ENCODE measurements at regions not wholly inside any gene's neighbourhood (a gene's known extent, or its start where the extent isn't known, plus 50 kb on each side); places are given as distances from the start of the nearest gene placed in this dataset.

DNA sequence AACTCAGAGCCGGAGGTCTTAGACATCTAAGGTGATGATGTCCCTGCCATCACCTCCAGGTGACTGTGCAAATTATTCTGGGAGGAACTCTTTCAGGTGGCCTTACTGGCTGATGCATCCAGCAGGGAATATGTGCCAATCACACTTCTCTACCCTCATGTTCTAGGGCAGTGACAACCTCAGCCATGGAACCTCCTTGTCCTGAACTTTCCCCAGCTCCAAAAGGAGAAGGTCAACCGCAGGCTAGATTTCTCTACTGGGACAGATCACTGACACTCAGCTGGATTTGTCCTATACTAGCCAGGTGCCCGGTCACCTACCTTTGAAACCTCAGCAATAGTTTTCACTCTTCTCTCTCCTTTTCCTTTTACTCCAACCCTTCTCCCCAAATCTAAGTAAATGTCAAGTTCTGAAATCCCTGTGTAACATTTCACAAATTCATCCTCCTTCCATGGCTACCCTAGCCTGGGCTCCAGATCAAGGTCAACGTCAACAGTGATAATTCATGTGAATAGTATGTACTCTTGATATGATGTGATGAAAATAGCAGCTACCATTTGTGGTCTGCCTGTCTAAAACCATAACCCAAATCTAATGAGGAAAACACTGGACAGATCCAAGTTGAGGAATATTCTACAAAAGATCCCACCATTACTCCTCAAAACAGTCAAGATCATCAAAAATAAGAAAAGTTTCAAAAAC lies 115.0 kb upstream of the EGLN3 start:
- DNase-seq (ENCODE audit: insufficient read length, low spot score) = no peak
- FAIRE-seq = no peak
- no peak for TF ChIP-seq POLR2A (IDR thresholded peaks at IDR 0.05; ENCODE audit: low read depth, low read length)

DNA sequence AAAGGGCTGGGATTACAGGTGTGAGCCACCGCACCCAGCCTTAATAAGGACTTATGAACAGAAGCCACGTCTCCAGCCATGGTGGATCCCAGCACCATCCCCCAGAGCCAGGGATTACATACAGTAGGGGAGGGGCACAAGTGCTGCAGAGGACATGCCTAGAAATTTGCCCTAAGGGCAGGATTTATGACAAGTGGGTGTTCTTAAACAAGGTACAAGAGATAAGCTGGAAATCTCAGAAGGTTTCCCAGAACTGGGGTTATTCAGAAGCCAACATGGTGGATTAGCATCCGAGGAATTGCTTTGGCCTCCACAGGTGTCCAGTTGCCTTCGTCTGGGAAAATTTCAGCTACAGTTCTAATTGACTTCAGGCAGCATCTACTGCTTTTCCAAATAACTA lies 114.4 kb upstream of the EGLN3 start:
- no peak for TF ChIP-seq POLR2A (IDR thresholded peaks at IDR 0.05; ENCODE audit: low read depth, low read length)
- FAIRE-seq (no peak), DNase-seq (ENCODE audit: insufficient read length, low spot score) (no peak)

DNA sequence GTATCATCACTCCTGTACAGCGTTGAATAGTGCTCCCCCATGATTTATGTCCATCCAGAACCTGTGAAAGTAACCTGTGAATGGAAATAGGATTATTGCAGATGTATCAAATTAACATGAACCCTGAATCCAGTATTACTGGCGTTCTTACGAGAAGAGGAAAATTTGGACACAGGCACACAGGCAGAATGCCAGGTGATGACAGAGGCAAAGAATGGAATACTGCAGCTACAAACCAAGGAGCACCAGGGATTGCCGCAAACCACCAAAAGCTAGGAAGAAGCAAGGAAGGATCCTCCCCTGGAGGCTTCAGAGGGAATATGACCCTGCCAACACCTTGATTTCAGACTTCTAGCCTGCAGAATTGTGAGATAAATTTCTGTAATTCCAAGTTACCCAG lies 113.5 kb upstream of the EGLN3 start:
- no peak for TF ChIP-seq POLR2A (IDR thresholded peaks at IDR 0.05; ENCODE audit: low read depth, low read length)
- FAIRE-seq = no peak
- no peak for DNase-seq (ENCODE audit: insufficient read length, low spot score)

DNA sequence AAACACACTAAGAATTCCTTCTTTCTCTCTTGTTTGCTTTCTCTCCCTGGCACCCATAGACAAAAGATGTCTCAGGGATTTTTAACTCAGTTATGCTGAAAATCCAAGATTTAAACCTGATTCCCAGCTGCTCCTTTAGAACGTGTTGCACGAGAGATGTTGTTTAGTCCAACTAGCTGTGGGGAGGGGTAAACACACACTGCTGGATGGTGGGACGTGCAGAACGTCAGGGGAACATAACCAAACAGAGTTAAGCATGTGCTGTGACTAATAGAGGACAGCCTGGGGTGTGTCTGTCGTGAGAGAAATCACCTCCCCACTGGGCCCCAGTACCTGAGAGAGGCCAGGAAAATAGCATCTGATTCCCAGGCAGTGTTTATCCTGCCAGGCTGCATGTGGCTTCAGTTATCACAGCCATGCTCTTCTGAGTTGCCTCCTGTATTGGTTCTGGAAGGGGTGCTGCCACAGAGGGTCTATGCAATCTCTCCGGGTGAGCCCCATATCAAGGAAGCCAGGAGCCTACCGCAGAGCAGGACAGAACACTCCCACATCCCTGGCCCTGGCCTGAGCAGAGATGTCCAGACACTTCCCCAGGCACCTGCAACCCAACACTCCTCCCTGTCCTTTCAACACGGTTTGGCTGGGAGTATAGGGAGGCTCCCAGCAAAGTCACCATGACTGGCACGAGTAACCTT lies 112.7 kb upstream of the EGLN3 start:
- no peak for DNase-seq (ENCODE audit: insufficient read length, low spot score)
- no peak for FAIRE-seq
- TF ChIP-seq POLR2A (IDR thresholded peaks at IDR 0.05; ENCODE audit: low read depth, low read length) = no peak

DNA sequence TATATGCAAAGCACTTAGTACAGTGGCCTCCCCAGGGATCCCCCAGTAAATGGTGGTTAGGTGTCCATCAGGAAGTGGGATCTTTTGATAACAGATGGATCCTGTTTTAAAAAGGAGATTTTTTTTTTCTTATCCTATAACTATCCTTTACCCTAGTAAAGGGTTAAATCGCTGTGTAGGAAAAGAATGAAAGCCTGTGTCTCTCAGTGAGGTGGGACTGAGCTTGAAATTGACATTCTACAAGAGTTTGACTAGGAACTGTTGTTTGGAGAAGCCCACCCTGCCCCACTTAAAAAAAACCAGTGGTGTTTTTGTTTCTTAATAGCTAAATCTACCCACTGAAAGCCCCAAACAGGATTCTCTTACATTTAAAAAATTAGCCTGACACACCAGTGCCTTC lies 112.2 kb upstream of the EGLN3 start:
- no peak for TF ChIP-seq POLR2A (IDR thresholded peaks at IDR 0.05; ENCODE audit: low read depth, low read length)
- FAIRE-seq = no peak
- no peak for DNase-seq (ENCODE audit: insufficient read length, low spot score)

DNA sequence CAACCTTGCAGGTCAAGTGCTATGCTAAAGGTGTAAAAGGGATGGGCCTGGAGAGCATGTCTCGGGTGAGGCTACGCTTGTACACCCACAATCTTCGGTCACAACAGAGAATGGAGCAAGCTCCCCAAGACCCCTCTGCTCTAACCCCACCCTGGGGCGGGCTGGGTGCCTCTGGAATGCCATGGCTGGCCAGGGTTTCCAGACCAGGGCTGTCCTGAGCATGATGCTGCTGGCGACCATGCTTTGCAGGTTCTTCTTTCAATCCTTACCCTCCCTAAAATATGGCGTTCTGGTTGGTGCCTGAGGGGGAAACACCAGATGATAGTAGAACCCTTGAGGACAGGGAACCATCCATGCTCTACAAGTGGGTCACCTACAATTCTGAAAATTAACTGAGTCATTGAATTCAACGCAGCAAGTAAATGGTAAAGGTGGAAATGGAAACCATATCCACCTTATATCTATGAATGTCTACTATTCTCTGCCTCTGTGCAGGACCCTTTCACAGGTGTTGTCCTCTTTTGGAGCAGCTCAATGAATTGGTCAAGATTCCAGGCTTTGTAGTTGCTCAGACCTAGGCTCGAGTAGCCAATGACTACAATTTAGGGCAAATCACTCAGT lies 111.6 kb upstream of the EGLN3 start:
- DNase-seq (ENCODE audit: insufficient read length, low spot score) (no peak), FAIRE-seq (no peak)
- TF ChIP-seq POLR2A (IDR thresholded peaks at IDR 0.05; ENCODE audit: low read depth, low read length) = no peak

DNA sequence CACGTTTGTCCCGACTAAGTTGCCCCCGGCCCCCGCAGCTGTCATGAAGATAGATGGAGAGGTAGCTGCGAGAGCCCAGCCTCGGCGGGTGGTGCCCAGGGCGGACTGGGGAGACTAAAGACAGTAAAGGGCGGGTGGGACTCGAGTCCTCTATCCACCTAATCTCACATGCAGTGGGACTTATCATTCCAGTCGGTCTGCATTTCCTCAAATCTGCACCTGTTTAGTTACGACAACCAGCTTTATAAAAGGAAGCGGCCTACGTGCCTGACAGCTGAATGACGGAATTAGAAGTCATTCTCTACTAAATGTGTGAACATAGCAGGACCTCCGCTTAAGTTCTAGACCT lies 109.8 kb upstream of the EGLN3 start:
- DNase-seq (ENCODE audit: insufficient read length, low spot score) (no peak), FAIRE-seq (no peak)
- no peak for TF ChIP-seq POLR2A (IDR thresholded peaks at IDR 0.05; ENCODE audit: low read depth, low read length)

DNA sequence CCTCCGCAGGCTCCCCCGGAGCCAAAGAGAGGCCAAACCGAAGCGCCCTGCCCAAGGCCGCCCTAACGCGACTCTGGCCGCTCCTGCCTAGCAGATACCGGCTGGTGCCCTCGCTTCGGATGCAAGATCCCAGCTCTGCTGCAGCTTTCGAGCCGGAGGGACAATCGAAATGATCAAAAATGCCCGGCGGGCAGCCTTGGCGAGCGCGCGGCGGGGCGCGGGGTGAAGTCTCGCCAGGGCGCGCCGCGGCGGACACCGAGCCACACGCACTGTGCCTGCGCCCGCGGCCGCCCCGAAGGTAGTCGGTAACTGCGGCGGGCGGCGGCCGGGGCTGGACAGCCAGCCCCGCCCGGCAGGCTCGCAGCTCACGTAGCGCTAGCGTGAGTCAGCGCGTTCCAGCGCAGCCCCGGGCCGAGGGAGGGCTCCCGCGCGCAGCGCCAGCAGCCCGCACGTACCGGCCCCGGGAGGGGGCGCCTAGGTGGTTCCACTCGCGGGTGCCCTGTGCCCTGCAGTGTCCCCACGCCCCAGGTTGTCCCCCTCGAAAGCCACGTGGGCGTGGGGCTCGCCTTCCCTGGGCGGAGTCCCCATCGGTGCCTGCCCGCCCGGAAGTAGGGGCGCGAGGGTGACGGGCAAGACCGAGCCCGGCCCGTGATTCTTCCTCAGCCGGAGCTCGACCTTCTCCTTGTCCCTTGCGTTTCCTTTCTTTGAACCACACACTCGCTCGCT lies 109.2 kb upstream of the EGLN3 start:
- FAIRE-seq (no peak), DNase-seq (ENCODE audit: insufficient read length, low spot score) (peak; percentile 77)
- no peak; the same call in 1 of the 2 replicates for TF ChIP-seq POLR2A (IDR thresholded peaks at IDR 0.05; ENCODE audit: low read depth, low read length)

DNA sequence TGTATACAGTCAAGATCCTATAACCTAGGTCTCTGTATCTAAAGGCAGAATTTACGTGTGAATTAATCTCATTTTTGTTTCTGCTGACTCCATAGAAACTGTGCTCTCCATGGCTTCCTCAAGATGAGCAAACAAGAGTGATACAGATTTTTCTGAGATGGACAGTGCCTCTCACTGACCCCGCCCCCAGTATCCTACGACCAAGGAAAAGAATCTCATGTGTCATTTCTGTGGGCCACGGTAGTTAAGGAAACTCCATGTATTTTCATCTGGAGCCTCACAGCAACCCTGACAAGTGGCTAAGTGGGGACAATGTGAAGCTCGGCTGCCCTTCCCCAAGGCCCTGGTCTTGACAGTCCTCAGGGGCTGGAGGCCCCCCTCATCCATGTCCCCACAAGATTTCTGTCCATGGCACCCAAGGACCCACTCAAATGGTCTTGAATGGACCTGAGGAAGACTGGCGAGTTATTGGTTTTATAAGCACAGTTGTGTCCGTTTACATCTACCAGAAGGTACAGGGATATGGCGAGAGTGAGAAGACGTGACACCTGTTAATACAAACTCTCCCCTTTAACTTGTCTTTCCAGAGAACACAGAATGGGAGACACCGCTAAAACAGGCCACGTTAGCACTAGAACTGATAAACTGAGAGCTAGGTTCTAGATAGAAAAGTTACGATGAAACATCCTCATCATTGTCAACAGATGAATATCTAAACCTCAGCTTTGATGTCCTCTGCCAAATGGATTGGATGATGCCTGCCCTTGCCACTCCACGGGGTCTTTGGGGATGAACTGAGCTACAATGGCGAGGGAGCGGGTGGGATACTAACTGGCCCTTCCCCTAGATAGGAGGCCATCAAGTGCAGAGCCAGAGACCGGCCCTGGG lies 108.4 kb upstream of the EGLN3 start:
- no peak for FAIRE-seq

DNA sequence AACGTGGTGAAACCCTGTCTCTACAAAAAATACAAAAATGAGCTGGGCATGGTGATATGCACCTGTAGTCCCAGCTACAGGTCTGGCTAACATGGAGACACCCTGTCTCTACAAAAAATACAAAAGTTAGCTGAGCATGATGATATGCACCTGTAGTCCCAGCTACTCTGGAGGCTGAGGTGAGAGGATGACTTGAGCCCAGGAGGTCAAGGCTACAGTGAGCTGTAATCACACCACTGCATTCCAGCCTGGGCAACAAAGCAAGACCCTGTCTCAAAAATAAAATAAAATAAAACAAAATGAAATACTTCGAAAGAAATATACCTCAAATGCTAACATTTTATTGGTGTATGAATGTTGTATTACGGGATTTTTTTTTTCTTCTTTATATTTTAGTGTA lies 107.6 kb upstream of the EGLN3 start:
- DNase-seq (ENCODE audit: insufficient read length, low spot score) = no peak
- TF ChIP-seq POLR2A (IDR thresholded peaks at IDR 0.05; ENCODE audit: low read depth, low read length) = no peak
- FAIRE-seq = no peak

More for the DNA sequence above, 108.4 kb upstream of the EGLN3 start:
- TF ChIP-seq POLR2A (IDR thresholded peaks at IDR 0.05; ENCODE audit: low read depth, low read length) = no peak
- DNase-seq (ENCODE audit: insufficient read length, low spot score) = no peak

DNA sequence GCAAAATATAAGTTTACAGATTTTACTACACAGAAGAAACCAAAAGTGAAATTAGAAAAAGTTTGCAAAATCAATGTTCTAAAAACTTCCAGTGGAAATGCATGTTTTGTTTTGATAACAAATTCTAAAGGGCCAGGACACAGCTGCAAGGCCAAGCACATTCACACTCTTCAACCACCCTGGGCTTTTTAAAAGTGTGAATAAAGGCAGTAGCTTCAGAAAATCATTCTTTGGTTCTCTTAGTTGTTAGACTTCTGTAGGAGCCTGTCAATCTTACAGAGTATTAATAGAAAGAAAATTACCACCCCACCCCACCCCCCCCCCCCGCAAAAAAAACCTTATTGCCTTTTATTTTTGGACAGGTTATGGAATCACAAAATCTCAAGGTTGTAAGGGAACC lies 105.2 kb upstream of the EGLN3 start:
- no peak for TF ChIP-seq POLR2A (IDR thresholded peaks at IDR 0.05; ENCODE audit: low read depth, low read length)

DNA sequence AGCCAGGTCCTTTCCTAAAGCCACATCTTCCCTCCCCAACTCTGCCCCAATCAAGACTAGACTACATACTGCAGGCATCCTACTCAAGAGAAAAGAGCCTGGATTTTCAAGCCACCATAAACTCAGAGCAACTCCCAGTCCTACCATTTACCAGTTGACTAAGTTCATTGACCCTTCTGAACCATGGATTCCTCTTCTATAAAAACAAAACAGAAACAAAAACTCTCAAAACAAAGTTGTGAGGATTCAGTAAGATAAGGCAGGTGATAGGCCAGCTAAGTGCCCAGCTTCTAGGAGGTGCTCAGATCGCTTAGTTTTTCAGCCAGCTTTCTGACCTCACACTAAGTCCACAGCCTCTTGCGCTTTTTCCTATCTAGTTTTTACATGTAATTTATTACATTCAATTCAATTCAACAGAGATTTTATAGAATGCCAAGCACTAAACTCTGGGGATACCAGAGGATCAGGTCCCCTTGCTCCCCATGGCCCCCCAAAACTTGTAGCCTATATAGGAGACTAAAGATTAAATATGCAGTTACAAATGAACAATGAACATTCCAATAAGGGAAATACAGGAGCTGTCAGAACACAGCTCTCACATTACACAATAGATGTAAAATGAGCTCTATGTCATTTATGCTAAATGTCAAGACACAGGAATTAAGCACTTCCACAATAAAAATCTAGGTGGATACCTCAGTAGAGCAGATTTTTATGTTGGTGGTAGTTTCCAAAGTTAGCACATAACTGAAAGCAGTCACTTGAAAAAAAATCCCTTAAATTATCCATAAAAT lies 104.5 kb upstream of the EGLN3 start:
- TF ChIP-seq POLR2A (IDR thresholded peaks at IDR 0.05; ENCODE audit: low read depth, low read length) = no peak
- no peak for FAIRE-seq
- DNase-seq (ENCODE audit: insufficient read length, low spot score) = no peak

More for the DNA sequence above, 105.2 kb upstream of the EGLN3 start:
- FAIRE-seq = no peak
- DNase-seq (ENCODE audit: insufficient read length, low spot score) = no peak

DNA sequence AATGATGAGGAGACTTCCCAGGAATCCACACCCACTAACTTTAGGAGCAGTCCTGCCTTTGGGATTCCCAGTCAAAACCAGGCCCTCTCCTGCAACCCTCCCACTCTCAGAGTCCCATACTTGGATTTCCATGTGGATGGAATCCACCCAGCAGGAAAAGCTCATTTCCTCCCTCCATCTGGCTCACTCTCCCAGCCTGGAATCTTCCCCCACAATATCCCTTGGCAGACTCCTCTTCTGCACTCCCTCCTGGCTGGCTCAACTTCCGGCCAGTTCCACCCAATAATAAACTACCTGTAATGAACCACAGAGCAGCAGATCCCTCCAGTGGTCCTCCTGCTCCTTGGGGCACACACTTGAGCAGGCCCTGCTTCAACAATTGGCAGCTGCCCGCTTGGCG lies 102.8 kb upstream of the EGLN3 start:
- no peak for FAIRE-seq
- TF ChIP-seq POLR2A (IDR thresholded peaks at IDR 0.05; ENCODE audit: low read depth, low read length) = no peak
- DNase-seq (ENCODE audit: insufficient read length, low spot score) = no peak
